NOMO-1 (cell line): ENCODE measurements at regions not wholly inside any gene's neighbourhood (a gene's known extent, or its start where the extent isn't known, plus 50 kb on each side); places are given as distances from the start of the nearest gene placed in this dataset.

Source experiments
- DNase-seq, 2 experiments: peaks; one replicate each; lab custom pipeline; 2025; ENCODE audit not compliant: unreplicated experiment in 2 of 2; lab: John Stamatoyannopoulos, UW

- no peak for DNase-seq
These were observed 69.4 kb upstream of the MYT1L start for GRCh38 chr2:2400286-2401038.

- no peak for DNase-seq
These were observed 68.3 kb upstream of the MYT1L start for GRCh38 chr2:2399396-2399795.

DNA sequence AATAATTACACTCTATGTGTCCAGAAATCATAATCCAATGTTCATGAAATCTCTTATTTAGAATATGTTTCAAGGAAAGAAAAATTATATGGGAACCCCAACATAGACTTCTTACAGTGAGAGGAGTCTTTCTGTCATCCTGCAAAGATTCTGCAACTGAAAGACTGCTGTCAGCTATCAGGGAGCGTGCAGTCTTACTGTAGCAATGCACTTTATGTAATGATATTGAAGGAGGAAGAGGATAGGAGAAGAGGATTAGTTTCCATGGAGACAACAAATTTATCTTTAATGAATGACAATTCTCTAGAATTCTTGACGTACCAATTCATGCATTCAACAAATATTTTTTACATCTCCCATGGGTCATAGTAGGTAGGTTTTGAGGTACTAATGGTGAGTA is 61.3 kb upstream of the MYT1L start:
- DNase-seq = no peak

DNA sequence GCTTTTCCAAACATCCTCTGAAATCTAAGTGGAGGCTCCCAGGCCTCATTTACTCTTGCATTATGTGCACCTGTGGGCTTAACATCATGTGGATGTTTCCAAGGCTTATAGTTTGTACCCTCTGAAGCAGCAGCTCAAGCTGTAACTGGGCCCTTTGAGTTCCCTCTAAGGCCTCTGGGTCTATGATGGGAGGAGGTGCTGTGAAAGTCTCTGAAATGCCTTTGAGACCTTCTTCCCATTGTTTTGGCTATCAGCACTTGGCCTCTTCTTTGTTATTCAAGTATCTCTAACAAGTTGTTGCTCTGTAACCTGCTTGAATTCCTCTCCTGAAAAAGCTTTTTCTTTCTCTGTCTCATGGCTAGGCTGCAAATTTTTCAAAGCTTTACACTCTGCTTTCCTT is 58.1 kb upstream of the MYT1L start:
- no peak for DNase-seq
